ENCODE measurements at regions not wholly inside any gene's neighbourhood (a gene's known extent, or its start where the extent isn't known, plus 50 kb on each side); places are given as distances from the start of the nearest gene placed in this dataset.

DNA sequence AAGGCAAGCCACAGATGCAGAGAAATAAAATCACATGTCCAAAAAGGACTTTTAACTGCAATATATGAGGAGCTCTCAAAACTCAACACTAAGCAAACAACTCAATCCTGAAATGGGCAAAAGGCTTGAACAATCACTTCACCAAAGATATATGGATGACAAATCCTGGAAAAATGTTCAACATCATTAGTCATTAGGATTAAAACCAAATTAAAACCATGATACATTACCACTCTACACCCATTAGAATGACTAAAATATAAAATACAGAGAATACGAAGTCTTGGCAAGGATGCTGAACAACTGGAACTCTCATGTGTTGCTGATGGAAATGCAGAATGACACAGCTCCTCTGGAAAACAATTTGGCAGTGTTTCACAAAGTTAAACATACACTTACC lies 277.4 kb downstream of the TLE1 start:
- TF ChIP-seq, protein P1, sequence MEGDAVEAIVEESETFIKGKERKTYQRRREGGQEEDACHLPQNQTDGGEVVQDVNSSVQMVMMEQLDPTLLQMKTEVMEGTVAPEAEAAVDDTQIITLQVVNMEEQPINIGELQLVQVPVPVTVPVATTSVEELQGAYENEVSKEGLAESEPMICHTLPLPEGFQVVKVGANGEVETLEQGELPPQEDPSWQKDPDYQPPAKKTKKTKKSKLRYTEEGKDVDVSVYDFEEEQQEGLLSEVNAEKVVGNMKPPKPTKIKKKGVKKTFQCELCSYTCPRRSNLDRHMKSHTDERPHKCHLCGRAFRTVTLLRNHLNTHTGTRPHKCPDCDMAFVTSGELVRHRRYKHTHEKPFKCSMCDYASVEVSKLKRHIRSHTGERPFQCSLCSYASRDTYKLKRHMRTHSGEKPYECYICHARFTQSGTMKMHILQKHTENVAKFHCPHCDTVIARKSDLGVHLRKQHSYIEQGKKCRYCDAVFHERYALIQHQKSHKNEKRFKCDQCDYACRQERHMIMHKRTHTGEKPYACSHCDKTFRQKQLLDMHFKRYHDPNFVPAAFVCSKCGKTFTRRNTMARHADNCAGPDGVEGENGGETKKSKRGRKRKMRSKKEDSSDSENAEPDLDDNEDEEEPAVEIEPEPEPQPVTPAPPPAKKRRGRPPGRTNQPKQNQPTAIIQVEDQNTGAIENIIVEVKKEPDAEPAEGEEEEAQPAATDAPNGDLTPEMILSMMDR (IDR thresholded peaks at IDR 0.05), result no peak
- no peak for TF ChIP-seq POLR2AphosphoS5 (IDR thresholded peaks at IDR 0.05; ENCODE audit: low read depth, low read length)

All from Panc1 (cell line).